Left ventricle myocardium inferior (tissue), 1 donor: ENCODE measurements at regions not wholly inside any gene's neighbourhood (a gene's known extent, or its start where the extent isn't known, plus 50 kb on each side); places are given as distances from the start of the nearest gene placed in this dataset.

Source experiments
- DNase-seq: peaks from one replicate; pipeline ENCODE4 v3.0.0-alpha.2; 2020
- H3K27ac ChIP-seq: fragments of 200-600 bp; replicated peaks from 2 replicates; pipeline ENCODE4 v1.8.0; 2021
- H3K27me3 ChIP-seq: fragments of 200-600 bp; 2 replicates; pipeline ENCODE4 v1.8.0; 2021; ENCODE audit warnings: low read depth
- H3K36me3 ChIP-seq: fragments of 200-600 bp; 2 replicates; pipeline ENCODE4 v1.8.0; 2021
- H3K4me1 ChIP-seq: fragments of 200-600 bp; 2 replicates; pipeline ENCODE4 v1.8.0; 2021
- H3K4me3 ChIP-seq: fragments of 200-600 bp; 2 replicates; pipeline ENCODE4 v1.8.0; 2021; ENCODE audit warnings: mild to moderate bottlenecking, moderate library complexity
- H3K9me3 ChIP-seq: fragments of 200-600 bp; replicated peaks from 2 replicates; pipeline ENCODE4 v1.8.0; 2021
- intact Hi-C: fragments of 100-400 bp; cut with micrococcal nuclease; formaldehyde crosslinking; loops from one replicate; pipeline ENCODE4 v1.11.0; 2022
- TF ChIP-seq, protein P1 (sequence below): fragments of 200-600 bp; IDR thresholded peaks from 2 replicates; pipeline ENCODE4 v1.8.0; 2021; ENCODE audit warnings: antibody characterized with exemption, mild to moderate bottlenecking, borderline replicate concordance
- donor health status: DM: no; HTN: yes; CAD: no; lungs with severe emphysema.

DNA sequence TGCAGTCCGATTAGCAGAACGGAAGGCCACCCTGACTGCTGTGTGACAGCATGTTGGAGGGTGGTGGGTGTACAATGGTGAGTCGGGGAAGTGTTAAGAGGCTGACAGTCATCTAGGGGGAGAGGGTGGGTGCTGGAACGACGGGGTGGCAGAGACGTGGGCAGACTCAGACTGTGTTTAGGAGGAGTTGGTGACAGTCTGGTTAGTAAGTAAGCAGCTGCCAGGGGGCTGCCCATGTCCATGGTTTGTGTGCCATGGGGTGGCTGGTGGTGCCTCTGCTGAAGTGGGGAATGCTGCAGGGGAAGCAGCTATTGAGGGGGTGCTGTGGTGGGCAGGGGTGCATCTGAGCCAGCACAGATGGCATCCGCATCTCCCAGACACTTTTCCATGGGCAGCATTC is 51.3 kb upstream of the BOD1 start:
- intact Hi-C loops: no loop called here
- H3K36me3 ChIP-seq: no peaks in the 10 kb centered on the region
- TF ChIP-seq, protein P1, sequence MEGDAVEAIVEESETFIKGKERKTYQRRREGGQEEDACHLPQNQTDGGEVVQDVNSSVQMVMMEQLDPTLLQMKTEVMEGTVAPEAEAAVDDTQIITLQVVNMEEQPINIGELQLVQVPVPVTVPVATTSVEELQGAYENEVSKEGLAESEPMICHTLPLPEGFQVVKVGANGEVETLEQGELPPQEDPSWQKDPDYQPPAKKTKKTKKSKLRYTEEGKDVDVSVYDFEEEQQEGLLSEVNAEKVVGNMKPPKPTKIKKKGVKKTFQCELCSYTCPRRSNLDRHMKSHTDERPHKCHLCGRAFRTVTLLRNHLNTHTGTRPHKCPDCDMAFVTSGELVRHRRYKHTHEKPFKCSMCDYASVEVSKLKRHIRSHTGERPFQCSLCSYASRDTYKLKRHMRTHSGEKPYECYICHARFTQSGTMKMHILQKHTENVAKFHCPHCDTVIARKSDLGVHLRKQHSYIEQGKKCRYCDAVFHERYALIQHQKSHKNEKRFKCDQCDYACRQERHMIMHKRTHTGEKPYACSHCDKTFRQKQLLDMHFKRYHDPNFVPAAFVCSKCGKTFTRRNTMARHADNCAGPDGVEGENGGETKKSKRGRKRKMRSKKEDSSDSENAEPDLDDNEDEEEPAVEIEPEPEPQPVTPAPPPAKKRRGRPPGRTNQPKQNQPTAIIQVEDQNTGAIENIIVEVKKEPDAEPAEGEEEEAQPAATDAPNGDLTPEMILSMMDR: no peak
- no peak for DNase-seq
- peaks cover 8% of the 10 kb centered on the region for H3K9me3 ChIP-seq
- H3K4me3 ChIP-seq: no peak overlapping the region
- H3K4me1 ChIP-seq: peaks cover 20% of the 10 kb centered on the region
- H3K27ac ChIP-seq: no peak overlapping the region
- H3K27me3 ChIP-seq: no peaks in the 10 kb centered on the region

DNA sequence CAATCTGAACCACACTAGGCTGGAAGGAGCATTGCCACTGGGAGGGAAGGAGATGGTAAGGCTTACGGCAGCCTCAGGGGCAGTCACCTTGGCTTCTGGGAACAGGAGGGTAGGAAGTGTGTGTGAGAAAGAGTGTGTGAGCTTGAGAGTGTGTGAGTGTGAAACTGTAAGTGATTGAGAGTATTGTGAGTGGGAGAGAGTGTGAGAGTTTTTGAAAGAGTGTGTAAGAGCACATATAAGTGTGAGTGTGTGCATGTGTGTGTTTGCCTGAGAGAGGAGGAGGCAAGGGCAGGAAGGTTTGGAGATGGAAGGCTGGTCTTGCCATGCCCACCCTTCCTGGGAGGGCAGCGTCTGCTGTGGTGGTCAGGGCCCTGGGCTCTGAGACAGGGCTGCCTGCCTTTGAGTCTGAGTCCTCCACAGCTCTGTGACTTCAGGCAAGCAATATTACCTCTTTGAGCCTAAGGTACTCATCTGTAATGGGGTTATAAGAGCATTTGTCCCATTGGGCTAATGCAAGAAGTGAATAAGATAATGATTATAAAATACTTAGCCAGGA is 51.9 kb upstream of the BOD1 start:
- H3K27me3 ChIP-seq: no peaks in the 10 kb centered on the region
- H3K4me3 ChIP-seq: no peak overlapping the region
- no peak overlapping the region for H3K27ac ChIP-seq
- peaks cover 26% of the 10 kb centered on the region for H3K4me1 ChIP-seq
- TF ChIP-seq, protein P1: no peak
- peaks cover 8% of the 10 kb centered on the region for H3K9me3 ChIP-seq
- H3K36me3 ChIP-seq: no peaks in the 10 kb centered on the region
- no peak for DNase-seq
- intact Hi-C loops: no loop called here

DNA sequence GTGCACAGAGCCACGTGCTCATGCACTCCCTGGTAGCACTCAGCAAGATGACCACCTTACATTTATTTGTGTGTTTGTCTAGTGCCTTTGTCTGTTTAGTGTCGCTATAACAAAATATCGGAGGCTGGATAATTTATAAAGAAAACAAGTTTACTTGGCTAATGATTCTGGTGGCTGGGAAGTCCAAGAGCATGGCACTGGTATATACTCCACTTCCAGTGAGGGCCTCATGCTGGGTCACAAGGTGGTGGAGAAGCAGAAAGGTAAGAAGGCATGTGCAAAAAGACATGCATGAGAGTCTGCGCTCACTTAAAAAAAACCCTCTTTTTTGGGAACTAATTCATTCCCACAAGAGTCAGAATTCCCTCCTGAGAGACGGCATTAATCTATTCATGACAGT is 52.5 kb upstream of the BOD1 start:
- no peak for DNase-seq
- Histone ChIP-seq H3K9me3 (peaks cover 8% of the 10 kb centered on the region), H3K4me3 (no peak overlapping the region), H3K4me1 (peaks cover 32% of the 10 kb centered on the region), H3K27ac (no peak overlapping the region), H3K27me3 (no peaks in the 10 kb centered on the region), H3K36me3 (no peaks in the 10 kb centered on the region)
- intact Hi-C loops: no loop called here
- TF ChIP-seq, protein P1: no peak

DNA sequence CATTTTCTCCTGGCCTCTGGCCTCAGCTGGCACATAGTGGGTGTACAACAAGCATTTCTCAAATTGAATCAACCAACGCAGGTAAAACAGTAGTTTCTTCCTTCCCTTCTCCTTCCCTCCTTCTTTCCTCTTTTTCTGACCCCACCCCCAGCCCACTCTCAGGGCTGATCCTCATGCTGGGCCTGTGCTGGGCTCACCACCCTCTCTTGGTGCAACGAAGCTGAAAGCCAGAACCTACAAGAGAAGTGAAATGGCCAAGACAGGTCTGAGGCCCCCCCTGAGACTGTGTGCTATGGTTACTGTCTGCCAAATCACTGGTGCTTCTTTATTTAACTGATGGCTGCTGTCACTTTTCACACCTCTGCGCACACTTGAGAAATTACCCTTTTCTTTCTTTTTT is 53.0 kb upstream of the BOD1 start:
- intact Hi-C loops: no loop called here
- no peaks in the 10 kb centered on the region for H3K36me3 ChIP-seq
- H3K4me3 ChIP-seq: no peak overlapping the region
- no peaks in the 10 kb centered on the region for H3K27me3 ChIP-seq
- peaks cover 8% of the 10 kb centered on the region for H3K9me3 ChIP-seq
- TF ChIP-seq, protein P1: no peak
- no peak overlapping the region for H3K27ac ChIP-seq
- DNase-seq: no peak
- H3K4me1 ChIP-seq: peaks cover 34% of the 10 kb centered on the region

DNA sequence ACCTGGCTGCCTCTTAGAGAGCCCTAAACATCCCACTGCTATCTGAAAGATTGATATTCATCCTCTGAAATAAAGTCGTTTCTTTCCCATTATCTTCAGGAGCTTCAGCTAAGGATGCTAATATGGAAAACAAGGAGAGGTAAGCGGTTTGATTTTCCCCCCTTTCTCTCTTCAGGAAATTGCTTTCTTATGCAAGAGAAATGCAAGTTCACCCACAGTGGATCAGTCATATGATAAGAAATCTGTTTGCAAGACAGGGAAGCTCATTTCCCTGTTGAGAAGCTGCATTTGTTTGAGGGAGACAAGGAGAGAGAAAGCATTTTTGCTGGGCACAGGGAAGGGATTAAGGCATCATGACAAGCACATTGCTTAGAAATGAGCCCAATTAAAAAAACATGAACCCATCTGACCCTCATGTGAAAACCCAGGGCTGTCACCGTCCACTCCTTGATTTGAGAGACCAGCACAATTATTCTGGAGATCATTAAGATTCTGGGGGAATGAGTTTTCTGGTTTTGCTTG is 53.7 kb upstream of the BOD1 start:
- peaks cover 34% of the 10 kb centered on the region for H3K4me1 ChIP-seq
- no peak overlapping the region for H3K4me3 ChIP-seq
- intact Hi-C loops: no loop called here
- H3K36me3 ChIP-seq: no peaks in the 10 kb centered on the region
- DNase-seq: no peak
- H3K27me3 ChIP-seq: no peaks in the 10 kb centered on the region
- TF ChIP-seq, protein P1: no peak
- peak overlapping the region; percentile 43 for H3K27ac ChIP-seq
- peaks cover 15% of the 10 kb centered on the region for H3K9me3 ChIP-seq
